HepG2 (cell line): ENCODE measurements at regions not wholly inside any gene's neighbourhood (a gene's known extent, or its start where the extent isn't known, plus 50 kb on each side); places are given as distances from the start of the nearest gene placed in this dataset.
A peak's percentile ranks its signal among the peaks of the same experiment; 100 is the strongest.

Source experiments
- ATAC-seq: fragments of 200-7000 bp; cut with Tn5 transposase; 3 replicates; pipeline ENCODE4 v1.9.1; 2020; ENCODE audit warnings: mild to moderate bottlenecking, moderate library complexity
- BruUV-seq: library from RNA; stranded (reverse); fragments of 400-500 nt; replicated peaks from 2 replicates; lab custom pipeline; 2021; lab: Mats Ljungman, UMichigan
- CTCF ChIA-PET: fragments of 300-600 bp; formaldehyde crosslinking; extraction: SDS; loops from one replicate; lab custom pipeline; 2021; ENCODE audit warnings: low total read pairs, inconsistent platforms, low intra/inter-chr PET ratio; lab: Yijun Ruan, JAX
- POLR2A ChIA-PET: fragments of 350-600 bp; sonication (Branson Sonifier 250); formaldehyde crosslinking; loops from one replicate; lab custom pipeline; 2020; ENCODE audit warnings: antibody characterized with exemption, inconsistent platforms; lab: Yijun Ruan, JAX
- DNase-seq: peaks from one replicate; pipeline ENCODE4 v3.0.0-alpha.2; 2015; ENCODE audit warnings: low spot score
- FAIRE-seq: peaks from 3 replicates; lab custom pipeline; 2011; peaks lifted over from hg19 to GRCh38; lab: Jason Lieb, UNC
- H2AFZ ChIP-seq: one replicate; pipeline ENCODE4 v1.6.1; 2011; ENCODE audit warnings: low read length, inconsistent platforms
- H3K27ac ChIP-seq: fragments of 300-600 bp; 3 replicates; pipeline ENCODE4 v1.8.0; 2011; ENCODE audit warnings: mixed run types, mild to moderate bottlenecking, mixed read lengths, low read length, inconsistent platforms; ENCODE audit not compliant: insufficient read depth; ENCODE audit errors: extremely low read length
- H3K27me3 ChIP-seq, 2 experiments: fragments of 200-600 bp in 1 of 2; 2 replicates in 1 of 2; 3 replicates in 1 of 2; pipeline versions ENCODE4 v1.6.0 to v1.8.0; 2011; ENCODE audit warnings: low read length in 2 of 2, mild to moderate bottlenecking in 2 of 2, moderate library complexity in 2 of 2, inconsistent platforms in 1 of 2; ENCODE audit not compliant: insufficient read depth in 2 of 2, control insufficient read depth in 1 of 2
- H3K36me3 ChIP-seq, 2 experiments: fragments of 200-600 bp in 1 of 2; replicated peaks in 1 of 2; 2 replicates in 1 of 2; 3 replicates in 1 of 2; pipeline versions ENCODE4 v1.5.1 to v1.8.0; 2011; ENCODE audit warnings: low read length in 2 of 2, inconsistent platforms in 1 of 2; ENCODE audit not compliant: insufficient read depth in 2 of 2, control insufficient read depth in 1 of 2
- H3K4me1 ChIP-seq: 2 replicates; pipeline ENCODE4 v1.5.1; 2012; ENCODE audit warnings: low read length, inconsistent platforms; ENCODE audit not compliant: insufficient read depth
- H3K4me2 ChIP-seq: 2 replicates; pipeline ENCODE4 v1.6.0; 2011; ENCODE audit warnings: low read depth, low read length, inconsistent platforms
- H3K4me3 ChIP-seq, 3 experiments: fragments of 200-600 bp in 1 of 3; sonication (generic), shearing (Covaris generic) in 1 of 3; replicated peaks in 1 of 3; 2 replicates each; pipeline ENCODE4 v1.5.1; 2011 to 2016; ENCODE audit warnings: low read length in 3 of 3, inconsistent platforms in 2 of 3, low read depth in 2 of 3, mild to moderate bottlenecking in 2 of 3, control low read depth in 1 of 3, mixed read lengths in 1 of 3; ENCODE audit not compliant: insufficient read depth in 1 of 3
- H3K79me2 ChIP-seq: one replicate; pipeline ENCODE4 v1.6.1; 2011; ENCODE audit warnings: low read length, inconsistent platforms; ENCODE audit not compliant: insufficient read depth
- H3K9ac ChIP-seq: 2 replicates; pipeline ENCODE4 v1.6.0; 2011; ENCODE audit warnings: mild to moderate bottlenecking, low read depth, low read length, inconsistent platforms; ENCODE audit not compliant: insufficient read depth
- H3K9me3 ChIP-seq: 2 replicates; pipeline ENCODE4 v1.5.1; 2012; ENCODE audit warnings: mild to moderate bottlenecking, low read length
- H4K20me1 ChIP-seq: 2 replicates; pipeline ENCODE4 v1.6.0; 2011; ENCODE audit warnings: inconsistent platforms, mild to moderate bottlenecking, low read length, moderate library complexity; ENCODE audit not compliant: insufficient read depth
- AHR ChIP-seq: IDR thresholded peaks from 2 replicates; pipeline ENCODE4 v1.6.1; 2018; ENCODE audit warnings: missing genetic modification reagents, missing compliant biosample characterization
- DMAP1 ChIP-seq: IDR thresholded peaks from 2 replicates; pipeline ENCODE4 v1.6.1; 2016
- FOXP1 ChIP-seq, 2 experiments: fragments of 450-650 bp in 1 of 2; IDR thresholded peaks; 2 replicates each; pipeline ENCODE4 v1.6.1; 2017 to 2018; ENCODE audit warnings: antibody characterized with exemption in 1 of 2
- MED8 ChIP-seq: sonication (generic); formaldehyde crosslinking; IDR thresholded peaks from 2 replicates; pipeline ENCODE4 v1.8.1; 2023; ENCODE audit warnings: mild to moderate bottlenecking, missing genetic modification reagents; ENCODE audit not compliant: insufficient replicate concordance
- MEIS2 ChIP-seq: sonication (generic); formaldehyde crosslinking; IDR thresholded peaks from 2 replicates; pipeline ENCODE4 v1.9.0; 2021; ENCODE audit warnings: mild to moderate bottlenecking, missing genetic modification reagents
- NFIB ChIP-seq: sonication (generic); formaldehyde crosslinking; IDR thresholded peaks from 2 replicates; pipeline ENCODE4 v1.9.0; 2021; ENCODE audit warnings: missing genetic modification reagents, mild to moderate bottlenecking, borderline replicate concordance
- NFKBIZ ChIP-seq: IDR thresholded peaks from 2 replicates; pipeline ENCODE4 v1.6.1; 2018; ENCODE audit warnings: missing genetic modification reagents, missing compliant biosample characterization
- RXRB ChIP-seq: IDR thresholded peaks from 2 replicates; pipeline ENCODE4 v1.6.1; 2016; ENCODE audit warnings: borderline replicate concordance, missing genetic modification reagents, missing compliant biosample characterization
- SIN3B ChIP-seq: fragments of 150-350 bp; IDR thresholded peaks from 2 replicates; pipeline ENCODE4 v1.6.1; 2014; ENCODE audit warnings: low read length
- YEATS4 ChIP-seq: sonication (generic); formaldehyde crosslinking; IDR thresholded peaks from 2 replicates; pipeline ENCODE4 v1.4.0; 2020; ENCODE audit warnings: missing genetic modification reagents, borderline replicate concordance
- ZNF256 ChIP-seq: sonication (generic); formaldehyde crosslinking; conservative IDR thresholded peaks from 2 replicates; pipeline ENCODE4 v1.4.0; 2020; ENCODE audit warnings: missing genetic modification reagents
- WGBS: methylation state at CpG from one replicate; pipeline ENCODE4 v1.1.6; 2017; ENCODE audit warnings: low lambda C conversion rate; 5-methylcytosine and 5-hydroxymethylcytosine counted together
- in situ Hi-C: cut with HindIII; loops from 2 replicates; pipeline ENCODE4 v1.10.0; 2017; ENCODE audit warnings: low pct_unique_long_range_greater_than_20kb; ENCODE audit not compliant: extremely low pct_ligation_motif_present
- intact Hi-C: fragments of 100-400 bp; cut with micrococcal nuclease; formaldehyde crosslinking; loops from one replicate; pipeline ENCODE4 v1.10.0; 2022; ENCODE audit not compliant: unreplicated experiment
- TF ChIP-seq, protein P1 (sequence below): sonication (generic); formaldehyde crosslinking; IDR thresholded peaks from 2 replicates; pipeline ENCODE4 v1.4.0; 2020; ENCODE audit warnings: missing genetic modification reagents, borderline replicate concordance
- TF ChIP-seq, protein P2 (sequence below), 2 experiments: sonication (generic) in 1 of 2; formaldehyde crosslinking in 1 of 2; IDR thresholded peaks; 2 replicates each; pipeline versions ENCODE4 v1.4.0 to v1.6.1; 2016 to 2020; ENCODE audit warnings: borderline replicate concordance in 1 of 2, low read depth in 1 of 2, mild to moderate bottlenecking in 1 of 2, missing genetic modification reagents in 1 of 2
- TF ChIP-seq, protein P3 (sequence below): sonication (generic); formaldehyde crosslinking; IDR thresholded peaks from 2 replicates; pipeline ENCODE4 v1.5.1; 2020; ENCODE audit warnings: mild to moderate bottlenecking, missing genetic modification reagents, moderate library complexity
- TF ChIP-seq, protein P4 (sequence below): sonication (generic); formaldehyde crosslinking; IDR thresholded peaks from 2 replicates; pipeline ENCODE4 v1.8.0; 2022; ENCODE audit warnings: mild to moderate bottlenecking, missing genetic modification reagents, moderate library complexity

DNA sequence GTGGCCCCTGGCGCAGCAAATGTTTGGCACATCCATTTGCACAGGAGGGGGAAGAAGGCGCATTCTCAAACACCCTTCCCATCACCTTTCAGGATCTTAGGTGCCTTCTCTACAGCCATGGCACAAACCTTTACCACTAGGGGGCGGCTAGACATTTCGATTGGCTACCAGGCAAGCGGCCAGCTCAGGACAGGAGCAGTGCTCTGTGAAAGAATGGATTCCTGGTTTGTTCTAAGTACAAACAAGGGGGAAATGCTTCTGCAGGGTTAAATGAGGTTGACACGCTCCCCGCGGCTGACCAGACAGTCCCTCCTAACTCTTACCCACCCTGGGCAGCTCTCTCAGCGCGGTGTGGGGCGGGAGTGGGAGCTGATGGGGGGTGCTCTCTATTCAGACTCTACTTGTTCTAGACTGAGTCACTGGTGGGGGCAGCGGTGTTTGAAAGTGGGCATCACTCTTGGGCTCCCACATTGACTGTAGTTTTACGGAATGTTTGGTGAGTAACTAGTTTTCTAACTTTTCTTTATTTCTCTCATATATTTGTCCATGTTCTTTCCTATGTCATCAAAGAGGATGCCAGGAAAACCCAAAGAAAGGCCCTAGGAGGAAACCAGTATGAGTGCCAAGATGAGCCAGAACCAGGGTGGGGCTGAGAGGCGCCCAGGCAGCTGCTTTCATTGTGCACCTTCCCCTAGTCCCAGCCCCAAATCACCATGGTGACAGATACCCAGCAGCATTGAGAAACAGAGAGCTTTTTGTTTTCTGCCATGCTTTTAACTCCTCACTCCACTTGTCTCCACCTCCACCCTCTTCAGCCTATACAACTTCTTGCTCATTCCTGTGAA lies 61.4 kb upstream of the GPR158 start:
- CTCF ChIA-PET: interaction anchor here (2.2 kb wide), 1 partner anchor 113 kb away, joined by 12 read pairs; no protein-coding TSS in a partner anchor
- ATAC-seq (peak; percentile 99), DNase-seq (peak; percentile 57), FAIRE-seq (peak; percentile 56)
- WGBS: 8% methylated on average over 12 of the region's 14 CpGs
- Histone ChIP-seq H3K27ac (no peak overlapping the region), H3K27me3 (no peaks in the 10 kb centered on the region; a peak in 1 of 5 replicates), H3K79me2 (no peaks in the 10 kb centered on the region), H3K4me3 (no peak overlapping the region; a peak in 1 of 6 replicates), H2AFZ (no peak overlapping the region), H3K36me3 (no peaks in the 10 kb centered on the region), H4K20me1 (no peaks in the 10 kb centered on the region), H3K9me3 (no peaks in the 10 kb centered on the region), H3K4me1 (peaks cover 11% of the 10 kb centered on the region), H3K9ac (no peak overlapping the region), H3K4me2 (peak overlapping the region; percentile 55)
- no TSS peak for BruUV-seq
- POLR2A ChIA-PET: no interaction called here
- intact Hi-C loops (loop anchor here (1.0 kb wide), 2 partner anchors 114 to 470 kb away; no protein-coding TSS in a partner anchor), in situ Hi-C loops (loop anchor here (10.0 kb wide), 1 partner anchor 111 kb away; no protein-coding TSS in a partner anchor)
- no peak for TF ChIP-seq NFIB (CRISPR knock-in tag)
- peak; percentile 55 for TF ChIP-seq RXRB
- no peak for TF ChIP-seq MED8
- no peak for TF ChIP-seq ZNF256
- no peak for TF ChIP-seq FOXP1 (IDR thresholded peaks at IDR 0.05)
- TF ChIP-seq FOXP1 (CRISPR knock-in tag; IDR thresholded peaks at IDR 0.05): no peak
- no peak for TF ChIP-seq MEIS2 (CRISPR knock-in tag)
- TF ChIP-seq, protein P1, sequence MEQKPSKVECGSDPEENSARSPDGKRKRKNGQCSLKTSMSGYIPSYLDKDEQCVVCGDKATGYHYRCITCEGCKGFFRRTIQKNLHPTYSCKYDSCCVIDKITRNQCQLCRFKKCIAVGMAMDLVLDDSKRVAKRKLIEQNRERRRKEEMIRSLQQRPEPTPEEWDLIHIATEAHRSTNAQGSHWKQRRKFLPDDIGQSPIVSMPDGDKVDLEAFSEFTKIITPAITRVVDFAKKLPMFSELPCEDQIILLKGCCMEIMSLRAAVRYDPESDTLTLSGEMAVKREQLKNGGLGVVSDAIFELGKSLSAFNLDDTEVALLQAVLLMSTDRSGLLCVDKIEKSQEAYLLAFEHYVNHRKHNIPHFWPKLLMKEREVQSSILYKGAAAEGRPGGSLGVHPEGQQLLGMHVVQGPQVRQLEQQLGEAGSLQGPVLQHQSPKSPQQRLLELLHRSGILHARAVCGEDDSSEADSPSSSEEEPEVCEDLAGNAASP: peak; percentile 82; the same call in 1 of the 2 replicates
- TF ChIP-seq AHR (CRISPR knock-in tag): no peak
- TF ChIP-seq NFKBIZ: no peak
- TF ChIP-seq, protein P2, sequence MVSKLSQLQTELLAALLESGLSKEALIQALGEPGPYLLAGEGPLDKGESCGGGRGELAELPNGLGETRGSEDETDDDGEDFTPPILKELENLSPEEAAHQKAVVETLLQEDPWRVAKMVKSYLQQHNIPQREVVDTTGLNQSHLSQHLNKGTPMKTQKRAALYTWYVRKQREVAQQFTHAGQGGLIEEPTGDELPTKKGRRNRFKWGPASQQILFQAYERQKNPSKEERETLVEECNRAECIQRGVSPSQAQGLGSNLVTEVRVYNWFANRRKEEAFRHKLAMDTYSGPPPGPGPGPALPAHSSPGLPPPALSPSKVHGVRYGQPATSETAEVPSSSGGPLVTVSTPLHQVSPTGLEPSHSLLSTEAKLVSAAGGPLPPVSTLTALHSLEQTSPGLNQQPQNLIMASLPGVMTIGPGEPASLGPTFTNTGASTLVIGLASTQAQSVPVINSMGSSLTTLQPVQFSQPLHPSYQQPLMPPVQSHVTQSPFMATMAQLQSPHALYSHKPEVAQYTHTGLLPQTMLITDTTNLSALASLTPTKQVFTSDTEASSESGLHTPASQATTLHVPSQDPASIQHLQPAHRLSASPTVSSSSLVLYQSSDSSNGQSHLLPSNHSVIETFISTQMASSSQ (IDR thresholded peaks at IDR 0.05; ENCODE audit: low read depth): no peak
- TF ChIP-seq, protein P2 (CRISPR knock-in tag; IDR thresholded peaks at IDR 0.05; ENCODE audit: borderline replicate concordance): no peak
- no peak for TF ChIP-seq YEATS4 (CRISPR knock-in tag)
- TF ChIP-seq, protein P3, sequence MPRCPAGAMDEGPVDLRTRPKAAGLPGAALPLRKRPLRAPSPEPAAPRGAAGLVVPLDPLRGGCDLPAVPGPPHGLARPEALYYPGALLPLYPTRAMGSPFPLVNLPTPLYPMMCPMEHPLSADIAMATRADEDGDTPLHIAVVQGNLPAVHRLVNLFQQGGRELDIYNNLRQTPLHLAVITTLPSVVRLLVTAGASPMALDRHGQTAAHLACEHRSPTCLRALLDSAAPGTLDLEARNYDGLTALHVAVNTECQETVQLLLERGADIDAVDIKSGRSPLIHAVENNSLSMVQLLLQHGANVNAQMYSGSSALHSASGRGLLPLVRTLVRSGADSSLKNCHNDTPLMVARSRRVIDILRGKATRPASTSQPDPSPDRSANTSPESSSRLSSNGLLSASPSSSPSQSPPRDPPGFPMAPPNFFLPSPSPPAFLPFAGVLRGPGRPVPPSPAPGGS (CRISPR knock-in tag): no peak
- no peak for TF ChIP-seq SIN3B
- TF ChIP-seq DMAP1 (CRISPR knock-in tag): no peak
- TF ChIP-seq, protein P4, sequence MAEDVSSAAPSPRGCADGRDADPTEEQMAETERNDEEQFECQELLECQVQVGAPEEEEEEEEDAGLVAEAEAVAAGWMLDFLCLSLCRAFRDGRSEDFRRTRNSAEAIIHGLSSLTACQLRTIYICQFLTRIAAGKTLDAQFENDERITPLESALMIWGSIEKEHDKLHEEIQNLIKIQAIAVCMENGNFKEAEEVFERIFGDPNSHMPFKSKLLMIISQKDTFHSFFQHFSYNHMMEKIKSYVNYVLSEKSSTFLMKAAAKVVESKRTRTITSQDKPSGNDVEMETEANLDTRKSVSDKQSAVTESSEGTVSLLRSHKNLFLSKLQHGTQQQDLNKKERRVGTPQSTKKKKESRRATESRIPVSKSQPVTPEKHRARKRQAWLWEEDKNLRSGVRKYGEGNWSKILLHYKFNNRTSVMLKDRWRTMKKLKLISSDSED (CRISPR knock-in tag): no peak
